ENCODE measurements at regions not wholly inside any gene's neighbourhood (a gene's known extent, or its start where the extent isn't known, plus 50 kb on each side); places are given as distances from the start of the nearest gene placed in this dataset.
"Not testable (repeated sequence)": the region's sequence is repeated elsewhere in the genome, so short reads cannot be mapped to it uniquely, and the experiment has no call there.

DNA sequence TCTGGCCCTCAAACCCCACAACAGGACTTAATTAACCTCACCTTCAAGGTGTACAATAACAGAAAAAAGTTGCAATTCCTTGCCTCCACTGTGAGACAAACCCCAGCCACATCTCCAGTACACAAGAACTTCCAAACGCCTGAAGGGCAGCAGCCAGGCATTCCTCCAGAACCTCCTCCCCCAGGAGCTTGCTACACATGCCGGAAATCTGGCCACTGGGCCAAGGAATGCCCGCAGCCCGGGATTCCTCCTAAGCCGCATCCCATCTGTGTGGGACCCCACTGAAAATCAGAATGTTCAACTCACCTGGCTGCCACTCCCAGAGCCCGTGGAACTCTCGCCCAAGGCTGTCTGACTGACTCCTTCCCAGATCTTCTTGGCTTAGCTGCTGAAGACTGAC lies 901.5 kb downstream of the TAF11L14 start:
- TF ChIP-seq RFX5 (IDR thresholded peaks at IDR 0.05; ENCODE audit: low read depth, low read length); POLR2A (IDR thresholded peaks at IDR 0.05; ENCODE audit: low read depth, low read length); BHLHE40 (IDR thresholded peaks at IDR 0.05; ENCODE audit: low read depth, low read length); NFE2L2 (IDR thresholded peaks at IDR 0.05; ENCODE audit: low read depth, low read length); MAFK (IDR thresholded peaks at IDR 0.05; ENCODE audit: low read depth, low read length); RAD21 (IDR thresholded peaks at IDR 0.05; ENCODE audit: low read length); MXI1 (IDR thresholded peaks at IDR 0.05; ENCODE audit: borderline replicate concordance, low read depth, low read length); MAZ (IDR thresholded peaks at IDR 0.05; ENCODE audit: borderline replicate concordance, low read depth, low read length); RCOR1 (IDR thresholded peaks at IDR 0.05; ENCODE audit: insufficient replicate concordance, low read length): not testable (repeated sequence)
- TF ChIP-seq, protein P1, sequence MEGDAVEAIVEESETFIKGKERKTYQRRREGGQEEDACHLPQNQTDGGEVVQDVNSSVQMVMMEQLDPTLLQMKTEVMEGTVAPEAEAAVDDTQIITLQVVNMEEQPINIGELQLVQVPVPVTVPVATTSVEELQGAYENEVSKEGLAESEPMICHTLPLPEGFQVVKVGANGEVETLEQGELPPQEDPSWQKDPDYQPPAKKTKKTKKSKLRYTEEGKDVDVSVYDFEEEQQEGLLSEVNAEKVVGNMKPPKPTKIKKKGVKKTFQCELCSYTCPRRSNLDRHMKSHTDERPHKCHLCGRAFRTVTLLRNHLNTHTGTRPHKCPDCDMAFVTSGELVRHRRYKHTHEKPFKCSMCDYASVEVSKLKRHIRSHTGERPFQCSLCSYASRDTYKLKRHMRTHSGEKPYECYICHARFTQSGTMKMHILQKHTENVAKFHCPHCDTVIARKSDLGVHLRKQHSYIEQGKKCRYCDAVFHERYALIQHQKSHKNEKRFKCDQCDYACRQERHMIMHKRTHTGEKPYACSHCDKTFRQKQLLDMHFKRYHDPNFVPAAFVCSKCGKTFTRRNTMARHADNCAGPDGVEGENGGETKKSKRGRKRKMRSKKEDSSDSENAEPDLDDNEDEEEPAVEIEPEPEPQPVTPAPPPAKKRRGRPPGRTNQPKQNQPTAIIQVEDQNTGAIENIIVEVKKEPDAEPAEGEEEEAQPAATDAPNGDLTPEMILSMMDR (conservative IDR thresholded peaks at IDR 0.05; ENCODE audit: low read depth, low read length) = not testable (repeated sequence)
- TF ChIP-seq, protein P2, sequence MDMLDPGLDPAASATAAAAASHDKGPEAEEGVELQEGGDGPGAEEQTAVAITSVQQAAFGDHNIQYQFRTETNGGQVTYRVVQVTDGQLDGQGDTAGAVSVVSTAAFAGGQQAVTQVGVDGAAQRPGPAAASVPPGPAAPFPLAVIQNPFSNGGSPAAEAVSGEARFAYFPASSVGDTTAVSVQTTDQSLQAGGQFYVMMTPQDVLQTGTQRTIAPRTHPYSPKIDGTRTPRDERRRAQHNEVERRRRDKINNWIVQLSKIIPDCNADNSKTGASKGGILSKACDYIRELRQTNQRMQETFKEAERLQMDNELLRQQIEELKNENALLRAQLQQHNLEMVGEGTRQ (IDR thresholded peaks at IDR 0.05; ENCODE audit: low read depth, low read length) = not testable (repeated sequence)
- TF ChIP-seq, protein P3, sequence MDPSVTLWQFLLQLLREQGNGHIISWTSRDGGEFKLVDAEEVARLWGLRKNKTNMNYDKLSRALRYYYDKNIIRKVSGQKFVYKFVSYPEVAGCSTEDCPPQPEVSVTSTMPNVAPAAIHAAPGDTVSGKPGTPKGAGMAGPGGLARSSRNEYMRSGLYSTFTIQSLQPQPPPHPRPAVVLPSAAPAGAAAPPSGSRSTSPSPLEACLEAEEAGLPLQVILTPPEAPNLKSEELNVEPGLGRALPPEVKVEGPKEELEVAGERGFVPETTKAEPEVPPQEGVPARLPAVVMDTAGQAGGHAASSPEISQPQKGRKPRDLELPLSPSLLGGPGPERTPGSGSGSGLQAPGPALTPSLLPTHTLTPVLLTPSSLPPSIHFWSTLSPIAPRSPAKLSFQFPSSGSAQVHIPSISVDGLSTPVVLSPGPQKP (IDR thresholded peaks at IDR 0.05; ENCODE audit: borderline replicate concordance, low read depth, low read length) = not testable (repeated sequence)

All from IMR-90 (cell line).